HCT116 (cell line): ENCODE measurements at regions not wholly inside any gene's neighbourhood (a gene's known extent, or its start where the extent isn't known, plus 50 kb on each side); places are given as distances from the start of the nearest gene placed in this dataset.

Experiments
- CTCF ChIP-seq, 3 experiments: fragments of 200-600 bp in 1 of 3; sonication (generic) in 1 of 3; IDR thresholded peaks in 2 of 3; conservative IDR thresholded peaks in 1 of 3; 2 replicates each; pipeline ENCODE4 v1.5.1; 2012 to 2017; ENCODE audit warnings: low read depth in 2 of 3, low read length in 2 of 3, antibody characterized with exemption in 1 of 3, borderline replicate concordance in 1 of 3, control low read depth in 1 of 3, mild to moderate bottlenecking in 1 of 3, mixed read lengths in 1 of 3, mixed run types in 1 of 3, moderate library complexity in 1 of 3; ENCODE audit not compliant: insufficient read depth in 1 of 3
- EGR1 ChIP-seq: IDR thresholded peaks from 2 replicates; pipeline ENCODE4 v1.6.1; 2012; ENCODE audit warnings: low read depth
- EZH2 ChIP-seq: fragments of 200-600 bp; sonication (generic); IDR thresholded peaks from 2 replicates; pipeline ENCODE4 v1.6.1; 2017; ENCODE audit warnings: antibody characterized with exemption, mixed run types
- MAX ChIP-seq: IDR thresholded peaks from 2 replicates; pipeline ENCODE4 v1.6.1; 2012

- TF ChIP-seq CTCF (IDR thresholded peaks at IDR 0.05 in 2 of 3, conservative IDR thresholded peaks at IDR 0.05 in 1 of 3; ENCODE audit: borderline replicate concordance in 1 of 3, insufficient read depth in 1 of 3, low read depth in 2 of 3, low read length in 2 of 3) (no peak), EGR1 (no peak), EZH2 (no peak), MAX (no peak)
Measured at GRCh38 chr3:116899253-116899652, 189.7 kb downstream of the TUSC7 start.
